ENCODE measurements at regions not wholly inside any gene's neighbourhood (a gene's known extent, or its start where the extent isn't known, plus 50 kb on each side); places are given as distances from the start of the nearest gene placed in this dataset.

DNA sequence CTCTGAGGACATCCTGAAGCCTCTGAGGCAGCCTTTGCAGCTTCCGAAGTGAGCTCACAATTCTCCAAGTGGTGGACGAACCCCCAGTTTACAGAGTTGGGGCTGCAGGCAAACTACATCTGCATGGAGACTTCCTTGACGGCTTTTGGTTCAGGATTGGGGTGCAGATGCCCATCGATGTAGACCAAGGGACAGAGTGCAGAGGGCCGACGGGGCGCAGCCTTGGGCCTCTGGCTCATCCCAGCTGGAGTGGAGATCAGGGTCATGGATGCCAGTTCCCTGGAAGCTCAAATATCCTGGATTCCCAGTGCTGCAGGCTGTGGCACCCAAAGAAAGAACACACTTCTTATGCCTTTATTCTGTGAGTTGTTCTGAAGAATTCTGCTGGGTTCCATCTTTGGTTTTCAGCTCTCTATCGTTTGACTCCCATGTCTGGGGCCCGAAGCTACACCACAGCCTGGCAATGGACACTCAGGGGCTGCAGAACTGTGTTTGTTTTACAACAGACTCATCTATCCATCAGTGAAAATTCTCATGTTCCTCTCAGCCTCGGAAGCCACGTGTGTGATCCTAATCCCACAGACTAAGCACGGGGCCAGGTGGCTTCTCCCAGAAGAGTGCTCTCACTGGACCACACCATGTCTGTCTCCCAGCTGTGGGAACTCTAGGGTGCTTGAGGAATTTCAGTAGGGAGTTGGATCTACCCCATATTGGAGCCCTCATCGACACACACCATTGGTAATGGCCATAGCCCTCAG is 414.1 kb upstream of the MYT1L start:
- TF ChIP-seq, protein P1, sequence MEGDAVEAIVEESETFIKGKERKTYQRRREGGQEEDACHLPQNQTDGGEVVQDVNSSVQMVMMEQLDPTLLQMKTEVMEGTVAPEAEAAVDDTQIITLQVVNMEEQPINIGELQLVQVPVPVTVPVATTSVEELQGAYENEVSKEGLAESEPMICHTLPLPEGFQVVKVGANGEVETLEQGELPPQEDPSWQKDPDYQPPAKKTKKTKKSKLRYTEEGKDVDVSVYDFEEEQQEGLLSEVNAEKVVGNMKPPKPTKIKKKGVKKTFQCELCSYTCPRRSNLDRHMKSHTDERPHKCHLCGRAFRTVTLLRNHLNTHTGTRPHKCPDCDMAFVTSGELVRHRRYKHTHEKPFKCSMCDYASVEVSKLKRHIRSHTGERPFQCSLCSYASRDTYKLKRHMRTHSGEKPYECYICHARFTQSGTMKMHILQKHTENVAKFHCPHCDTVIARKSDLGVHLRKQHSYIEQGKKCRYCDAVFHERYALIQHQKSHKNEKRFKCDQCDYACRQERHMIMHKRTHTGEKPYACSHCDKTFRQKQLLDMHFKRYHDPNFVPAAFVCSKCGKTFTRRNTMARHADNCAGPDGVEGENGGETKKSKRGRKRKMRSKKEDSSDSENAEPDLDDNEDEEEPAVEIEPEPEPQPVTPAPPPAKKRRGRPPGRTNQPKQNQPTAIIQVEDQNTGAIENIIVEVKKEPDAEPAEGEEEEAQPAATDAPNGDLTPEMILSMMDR (IDR thresholded peaks at IDR 0.05), result no peak
- no peak for TF ChIP-seq EZH2 (IDR thresholded peaks at IDR 0.05)
